ENCODE measurements at regions not wholly inside any gene's neighbourhood (a gene's known extent, or its start where the extent isn't known, plus 50 kb on each side); places are given as distances from the start of the nearest gene placed in this dataset.

DNA sequence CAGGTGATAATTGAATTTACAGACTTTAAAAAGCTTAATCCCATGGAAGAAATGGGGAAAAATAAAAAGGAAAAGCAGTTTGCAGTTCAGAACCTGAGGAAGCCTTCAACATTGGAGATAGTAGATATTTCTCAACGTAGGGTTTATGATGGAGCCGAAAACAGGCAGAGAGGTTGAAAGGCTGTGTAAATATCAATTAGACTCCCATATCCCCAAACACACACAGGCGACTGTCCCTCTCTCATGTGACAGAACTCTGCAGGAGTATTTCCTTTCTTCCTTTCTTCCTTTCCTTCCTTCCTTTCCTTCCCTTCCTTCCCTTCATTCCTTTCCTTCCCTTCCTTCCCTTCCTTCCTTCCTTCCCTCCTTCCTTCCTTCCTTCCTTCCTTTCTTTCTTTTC, 406.5 kb downstream of the LPIN1 start:
- intact Hi-C loops (cut with micrococcal nuclease) = no loop called here
- ChIA-PET POLR2A (no interaction called here), CTCF (no interaction called here)
- H3K36me3 Mint-ChIP-seq = no peaks in the 10 kb centered on the region
- no peak for DNase-seq
- H3K27ac Mint-ChIP-seq = no peak overlapping the region
- H3K27me3 Mint-ChIP-seq = no peaks in the 10 kb centered on the region
- H3K4me3 Mint-ChIP-seq = no peak overlapping the region
- H3K9me3 Mint-ChIP-seq = no peaks in the 10 kb centered on the region
- H3K4me1 Mint-ChIP-seq (ENCODE audit: low read depth) = no peaks in the 10 kb centered on the region

DNA sequence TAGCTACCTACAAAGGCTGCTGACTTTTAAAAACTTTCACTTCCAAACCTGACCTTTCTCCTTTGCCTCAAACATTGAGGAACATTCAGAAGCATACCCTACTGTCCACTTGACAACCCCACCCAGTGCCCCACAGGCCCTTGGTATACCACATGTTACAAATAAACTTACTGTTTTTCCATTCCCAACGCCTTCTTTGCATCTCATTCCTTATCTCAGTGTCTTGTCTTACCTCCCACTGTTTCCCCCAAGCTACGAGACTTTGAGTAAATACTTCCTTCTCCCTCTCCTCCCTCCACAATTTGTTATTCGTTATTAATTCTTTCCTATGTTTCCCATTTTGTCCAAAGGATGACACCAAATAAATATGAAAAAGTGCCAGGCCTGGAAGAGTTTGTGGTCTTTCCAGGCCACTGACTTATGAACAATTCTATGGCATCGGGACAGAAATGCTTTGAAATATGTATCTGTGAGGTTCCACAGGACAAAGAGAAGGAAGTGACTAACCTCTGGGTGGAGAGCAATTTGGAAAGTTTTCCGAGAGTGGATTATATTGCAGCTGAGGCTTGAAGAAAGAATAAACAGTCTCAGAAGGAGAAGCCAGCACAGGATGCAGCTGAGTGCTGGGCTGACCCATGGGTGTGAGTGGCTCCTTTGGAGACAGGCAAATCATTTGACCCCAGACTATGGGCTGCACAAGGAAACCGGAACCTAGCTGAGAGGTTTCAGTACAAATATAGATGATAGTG, 409.0 kb downstream of the LPIN1 start:
- CTCF ChIA-PET = no interaction called here
- Mint-ChIP-seq H3K9me3 (no peaks in the 10 kb centered on the region), H3K27me3 (peaks cover under 1% of the 10 kb centered on the region), H3K27ac (no peak overlapping the region), H3K4me3 (no peak overlapping the region), H3K4me1 (ENCODE audit: low read depth) (no peaks in the 10 kb centered on the region), H3K36me3 (no peaks in the 10 kb centered on the region)
- intact Hi-C loops (cut with micrococcal nuclease) = no loop called here
- POLR2A ChIA-PET = no interaction called here
- no peak for DNase-seq

DNA sequence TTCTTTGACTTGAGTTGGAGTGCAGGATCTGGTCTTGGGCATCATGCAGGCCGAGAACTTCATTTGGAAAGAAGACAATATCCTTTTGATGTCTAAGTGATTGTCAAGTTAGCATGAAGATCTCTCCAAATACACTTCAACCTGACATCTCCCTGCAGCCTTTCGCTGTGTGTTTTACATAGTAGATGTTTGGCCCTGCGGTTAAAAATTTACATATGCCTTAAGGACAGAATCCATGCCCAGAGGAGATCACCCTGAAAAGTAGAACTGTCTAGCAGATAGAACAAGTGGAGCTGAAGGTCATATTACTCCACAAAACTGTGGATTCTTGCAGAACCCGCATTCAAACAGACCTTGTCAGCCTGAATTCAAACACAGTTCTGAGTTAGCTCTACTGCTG, 409.9 kb downstream of the LPIN1 start:
- H3K4me3 Mint-ChIP-seq = no peak overlapping the region
- POLR2A ChIA-PET = no interaction called here
- H3K36me3 Mint-ChIP-seq = no peaks in the 10 kb centered on the region
- no peak overlapping the region for H3K27ac Mint-ChIP-seq
- H3K4me1 Mint-ChIP-seq (ENCODE audit: low read depth) = no peaks in the 10 kb centered on the region
- peaks cover 3% of the 10 kb centered on the region for H3K27me3 Mint-ChIP-seq
- CTCF ChIA-PET = no interaction called here
- DNase-seq = no peak
- intact Hi-C loops (cut with micrococcal nuclease) = no loop called here
- no peaks in the 10 kb centered on the region for H3K9me3 Mint-ChIP-seq

DNA sequence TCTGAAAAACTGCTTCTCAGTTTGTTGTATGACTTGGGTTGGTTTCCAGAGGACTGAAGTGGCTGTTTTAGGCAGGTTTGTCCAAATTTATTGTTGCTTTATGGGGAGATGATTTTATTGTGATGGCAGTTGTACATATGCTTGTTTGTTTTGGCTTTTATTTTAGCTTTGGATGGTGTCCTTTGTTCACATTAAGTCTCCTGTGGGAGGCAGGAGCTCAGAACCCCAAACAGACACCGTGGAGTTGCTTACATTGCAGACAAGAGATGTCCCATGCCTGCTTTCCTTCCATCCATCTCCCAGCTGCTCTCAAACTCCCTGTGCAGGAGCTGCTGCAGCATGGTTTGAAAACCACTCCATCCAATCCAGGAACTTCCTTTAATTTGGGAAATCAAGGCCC, 414.7 kb downstream of the LPIN1 start:
- H3K4me3 Mint-ChIP-seq = no peak overlapping the region
- ChIA-PET POLR2A (no interaction called here), CTCF (interaction anchor here (0.5 to 0.6 kb wide), 2 partner anchors 12 to 162 kb away, joined by 3 read pairs; no protein-coding TSS in a partner anchor)
- H3K9me3 Mint-ChIP-seq = no peaks in the 10 kb centered on the region
- intact Hi-C loops (cut with micrococcal nuclease) = no loop called here
- peaks cover 10% of the 10 kb centered on the region for H3K4me1 Mint-ChIP-seq (ENCODE audit: low read depth)
- no peaks in the 10 kb centered on the region for H3K36me3 Mint-ChIP-seq
- DNase-seq = no peak
- no peak overlapping the region for H3K27ac Mint-ChIP-seq
- H3K27me3 Mint-ChIP-seq = peaks cover 3% of the 10 kb centered on the region

DNA sequence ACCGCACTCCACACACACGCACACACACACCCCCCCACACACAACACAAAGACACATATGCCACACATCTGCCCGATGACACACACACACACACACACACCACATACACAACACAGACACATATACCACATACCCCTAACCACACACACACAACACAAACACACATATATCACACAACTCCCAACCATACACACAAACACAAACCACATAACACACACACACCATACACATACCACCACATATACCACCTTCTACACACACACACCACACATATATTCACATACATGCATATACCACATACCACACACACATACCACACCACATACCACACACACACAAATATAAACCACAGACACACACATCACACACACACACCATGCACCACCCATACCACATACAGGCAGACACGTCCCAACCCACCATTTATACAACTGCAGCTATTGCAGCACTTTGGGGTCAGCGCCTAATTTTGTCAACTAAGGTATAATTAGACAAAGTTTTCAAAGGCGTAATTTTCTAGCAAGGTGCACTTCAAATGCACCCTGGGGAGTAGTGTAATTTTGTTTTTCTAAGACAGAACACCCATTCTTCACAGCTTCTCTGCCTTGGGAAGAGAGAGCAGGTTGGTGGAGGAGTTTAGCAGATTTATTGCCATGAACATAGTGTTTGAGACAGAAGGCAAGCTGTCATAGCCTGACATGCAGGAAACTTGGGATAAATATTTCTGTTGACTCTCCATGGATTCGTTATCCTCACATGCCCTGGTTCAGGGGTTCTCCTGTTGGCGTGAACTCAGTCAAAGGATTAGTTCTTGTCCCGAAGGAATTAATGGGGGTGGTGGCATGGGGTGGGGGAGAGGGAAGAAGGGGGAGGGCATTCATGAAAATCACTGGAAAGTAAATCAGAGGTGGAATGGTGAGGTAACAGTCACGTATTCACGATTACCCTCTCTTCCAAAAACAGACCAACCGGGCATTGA, 416.1 kb downstream of the LPIN1 start:
- Mint-ChIP-seq H3K27me3 (peaks cover 3% of the 10 kb centered on the region), H3K9me3 (no peaks in the 10 kb centered on the region), H3K4me3 (no peak overlapping the region), H3K27ac (no peak overlapping the region), H3K36me3 (no peaks in the 10 kb centered on the region), H3K4me1 (ENCODE audit: low read depth) (peaks cover 10% of the 10 kb centered on the region)
- no peak for DNase-seq
- CTCF ChIA-PET = no interaction called here
- POLR2A ChIA-PET = no interaction called here
- intact Hi-C loops (cut with micrococcal nuclease) = no loop called here

DNA sequence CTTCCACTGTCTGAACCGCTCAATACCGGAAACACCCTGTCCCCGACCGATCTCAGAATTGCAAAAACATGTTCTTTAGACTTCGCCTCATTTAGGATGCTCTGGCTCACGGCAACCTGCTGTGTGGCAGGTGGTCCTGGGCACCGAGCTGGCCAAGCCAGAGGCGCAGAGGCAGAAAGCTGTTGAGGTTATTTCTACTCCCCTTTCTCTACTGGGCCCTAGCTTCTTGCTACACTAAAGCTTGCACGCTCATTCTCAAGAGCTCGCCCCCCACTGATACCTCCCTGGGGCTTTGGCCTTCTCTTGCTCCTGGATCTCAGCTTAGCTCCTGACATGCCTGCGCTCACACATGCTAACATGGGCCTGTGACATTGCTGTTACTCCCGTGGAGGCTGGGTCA, 417.4 kb downstream of the LPIN1 start:
- peaks cover 21% of the 10 kb centered on the region for H3K4me1 Mint-ChIP-seq (ENCODE audit: low read depth)
- intact Hi-C loops (cut with micrococcal nuclease) = no loop called here
- no peak overlapping the region for H3K27ac Mint-ChIP-seq
- H3K9me3 Mint-ChIP-seq = no peaks in the 10 kb centered on the region
- DNase-seq = no peak
- no peak overlapping the region for H3K4me3 Mint-ChIP-seq
- no peaks in the 10 kb centered on the region for H3K36me3 Mint-ChIP-seq
- ChIA-PET POLR2A (no interaction called here), CTCF (no interaction called here)
- H3K27me3 Mint-ChIP-seq = peaks cover 3% of the 10 kb centered on the region

DNA sequence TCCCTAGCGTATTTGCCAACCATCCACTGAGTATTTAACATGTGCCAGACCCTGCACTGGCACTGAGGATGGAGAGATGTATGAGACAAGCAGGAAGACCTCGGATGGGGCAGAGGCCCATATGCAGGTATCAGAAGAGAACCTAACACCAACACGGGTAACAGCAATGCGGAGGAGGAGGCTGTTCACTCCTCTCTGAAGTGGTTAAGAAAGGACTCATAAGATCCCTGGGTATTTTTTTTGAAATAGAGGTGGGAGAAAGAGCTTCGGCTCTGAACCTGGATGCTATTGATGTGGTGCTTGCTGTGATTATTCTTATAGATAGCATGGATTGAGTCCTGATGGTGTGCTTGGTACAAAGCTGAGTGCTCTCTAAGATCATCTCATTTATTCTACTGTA, 418.3 kb downstream of the LPIN1 start:
- intact Hi-C loops (cut with micrococcal nuclease) = loop anchor here (5.0 kb wide), 1 partner anchor 553 kb away; the partner anchor contains the start of gene TRIB2
- Mint-ChIP-seq H3K4me1 (ENCODE audit: low read depth) (peaks cover 29% of the 10 kb centered on the region), H3K27me3 (peaks cover 3% of the 10 kb centered on the region), H3K36me3 (no peaks in the 10 kb centered on the region), H3K4me3 (no peak overlapping the region), H3K27ac (no peak overlapping the region), H3K9me3 (no peaks in the 10 kb centered on the region)
- DNase-seq = no peak
- ChIA-PET CTCF (no interaction called here), POLR2A (no interaction called here)

DNA sequence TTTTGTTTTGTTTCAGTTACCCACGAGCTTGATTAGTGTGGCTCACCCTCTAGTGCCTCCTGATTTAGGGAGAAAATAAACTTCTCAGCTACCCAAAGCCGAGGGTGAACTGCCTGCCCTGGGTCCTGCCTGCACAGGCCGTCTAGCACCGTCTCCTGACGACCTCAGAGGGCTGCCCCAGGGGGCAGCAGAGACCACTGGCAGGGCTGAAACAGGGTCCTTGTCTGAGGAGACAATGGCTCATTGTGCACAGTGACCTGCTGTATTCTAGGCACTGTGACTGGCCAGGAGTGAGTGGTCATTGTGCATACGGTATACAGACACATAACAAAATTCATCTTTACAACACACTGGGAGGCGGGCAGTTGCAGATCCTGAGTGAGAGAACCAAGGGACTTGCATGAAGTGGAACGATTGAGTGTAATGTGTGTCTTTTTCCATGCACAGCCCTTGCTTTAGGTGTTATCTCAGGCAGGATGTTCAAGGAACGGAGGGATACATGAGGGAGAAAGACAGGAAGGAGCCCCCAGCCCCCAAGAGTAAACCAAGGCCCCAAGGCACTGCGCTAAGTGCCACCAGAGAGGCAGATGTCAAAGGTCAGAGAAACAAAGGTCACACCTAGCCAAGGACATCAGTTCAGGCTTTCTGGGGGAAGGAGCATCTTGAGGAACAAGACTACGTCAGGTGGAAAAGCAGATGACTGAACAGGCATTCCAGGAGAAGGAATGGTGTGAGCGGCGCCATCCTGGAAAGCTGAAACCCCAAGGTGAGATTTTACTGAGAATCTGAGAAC, 421.3 kb downstream of the LPIN1 start:
- ChIA-PET CTCF (no interaction called here), POLR2A (no interaction called here)
- no peak overlapping the region for H3K27ac Mint-ChIP-seq
- no peaks in the 10 kb centered on the region for H3K9me3 Mint-ChIP-seq
- H3K4me3 Mint-ChIP-seq = no peak overlapping the region
- H3K4me1 Mint-ChIP-seq (ENCODE audit: low read depth) = peaks cover 39% of the 10 kb centered on the region
- no peaks in the 10 kb centered on the region for H3K27me3 Mint-ChIP-seq
- intact Hi-C loops (cut with micrococcal nuclease) = loop anchor here (5.0 kb wide), 1 partner anchor 550 kb away; the partner anchor contains the start of gene TRIB2
- no peaks in the 10 kb centered on the region for H3K36me3 Mint-ChIP-seq
- DNase-seq = no peak

DNA sequence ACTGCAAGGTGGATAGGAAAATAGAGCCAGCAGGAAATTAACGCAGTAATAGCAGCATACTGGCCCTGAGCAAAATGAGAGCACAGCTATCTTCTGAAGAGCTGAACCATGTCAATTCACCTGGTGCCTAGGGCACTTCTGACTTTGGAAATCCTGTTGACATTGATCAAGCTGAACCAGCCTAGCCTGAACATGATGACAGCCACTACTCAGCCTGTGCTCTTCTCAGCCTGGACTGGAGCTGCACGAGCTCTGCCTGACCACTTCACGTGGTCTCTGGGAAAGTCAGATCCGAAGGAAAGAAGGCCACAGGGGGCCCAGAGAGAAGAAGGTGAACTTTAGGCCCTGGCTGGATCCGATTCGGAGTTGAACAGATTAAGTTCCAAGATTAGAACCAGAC, 421.9 kb downstream of the LPIN1 start:
- DNase-seq = no peak
- Mint-ChIP-seq H3K9me3 (no peaks in the 10 kb centered on the region), H3K4me3 (no peak overlapping the region), H3K27ac (no peak overlapping the region), H3K27me3 (no peaks in the 10 kb centered on the region), H3K36me3 (no peaks in the 10 kb centered on the region), H3K4me1 (ENCODE audit: low read depth) (peaks cover 39% of the 10 kb centered on the region)
- intact Hi-C loops (cut with micrococcal nuclease) = loop anchor here (5.0 kb wide), 1 partner anchor 549 kb away; the partner anchor contains the start of gene TRIB2
- ChIA-PET POLR2A (no interaction called here), CTCF (no interaction called here)

DNA sequence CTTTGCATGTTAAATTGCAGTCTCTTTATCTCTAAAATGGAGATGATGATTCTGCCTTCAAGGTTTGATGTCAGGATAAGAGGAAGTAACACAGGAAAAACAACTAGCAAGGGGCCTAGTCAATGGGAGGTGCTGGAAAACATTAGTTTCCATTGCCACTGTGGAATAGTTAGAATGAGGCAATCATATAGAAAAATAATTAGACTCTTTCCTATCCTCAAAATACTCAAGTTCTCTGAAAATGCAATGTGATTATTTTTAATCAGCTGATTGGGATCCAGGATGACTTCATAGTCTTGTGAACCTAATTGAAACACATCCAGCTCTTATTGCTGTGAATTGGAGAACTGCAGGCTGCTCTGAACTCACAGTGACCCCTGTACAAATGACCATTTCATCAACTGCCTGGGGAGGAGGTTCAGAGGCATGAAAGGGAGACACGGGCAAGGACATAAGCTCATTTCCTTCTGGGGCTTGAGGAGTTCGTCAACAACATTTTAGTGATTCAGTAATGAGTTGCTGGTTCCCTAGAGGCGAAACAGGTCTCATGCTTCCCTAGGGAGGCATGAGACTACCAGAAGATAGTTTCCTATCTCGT, 422.5 kb downstream of the LPIN1 start:
- Mint-ChIP-seq H3K9me3 (no peaks in the 10 kb centered on the region), H3K4me3 (no peak overlapping the region), H3K4me1 (ENCODE audit: low read depth) (peaks cover 39% of the 10 kb centered on the region), H3K27ac (no peak overlapping the region), H3K27me3 (no peaks in the 10 kb centered on the region), H3K36me3 (no peaks in the 10 kb centered on the region)
- intact Hi-C loops (cut with micrococcal nuclease) = loop anchor here (5.0 kb wide), 1 partner anchor 548 kb away; the partner anchor contains the start of gene TRIB2
- ChIA-PET CTCF (no interaction called here), POLR2A (no interaction called here)
- no peak for DNase-seq

DNA sequence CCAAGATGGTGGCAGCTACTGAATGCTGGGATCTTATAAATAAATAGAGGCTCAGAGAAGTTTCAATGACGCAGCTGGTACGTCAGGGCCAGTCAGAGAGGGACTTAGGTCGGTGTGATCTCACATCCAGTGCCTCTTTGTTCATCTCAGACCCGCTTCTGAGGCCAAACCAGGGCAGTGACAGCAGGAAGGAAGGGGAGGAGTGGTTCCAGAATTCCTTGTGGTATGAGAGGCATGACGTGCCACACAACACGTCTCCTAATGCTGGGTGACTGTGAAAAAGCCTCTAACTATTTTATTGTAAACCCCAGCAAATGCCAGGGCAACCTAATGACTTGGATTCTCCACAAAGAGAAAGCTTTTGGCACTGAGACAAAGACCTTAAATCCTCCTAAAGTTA, 423.3 kb downstream of the LPIN1 start:
- Mint-ChIP-seq H3K9me3 (no peaks in the 10 kb centered on the region), H3K4me1 (ENCODE audit: low read depth) (peaks cover 33% of the 10 kb centered on the region), H3K4me3 (no peak overlapping the region), H3K27me3 (no peaks in the 10 kb centered on the region), H3K36me3 (no peaks in the 10 kb centered on the region), H3K27ac (no peak overlapping the region)
- ChIA-PET POLR2A (no interaction called here), CTCF (no interaction called here)
- DNase-seq = peak; percentile 61
- intact Hi-C loops (cut with micrococcal nuclease) = loop anchor here (5.0 kb wide), 1 partner anchor 548 kb away; the partner anchor contains the start of gene TRIB2

DNA sequence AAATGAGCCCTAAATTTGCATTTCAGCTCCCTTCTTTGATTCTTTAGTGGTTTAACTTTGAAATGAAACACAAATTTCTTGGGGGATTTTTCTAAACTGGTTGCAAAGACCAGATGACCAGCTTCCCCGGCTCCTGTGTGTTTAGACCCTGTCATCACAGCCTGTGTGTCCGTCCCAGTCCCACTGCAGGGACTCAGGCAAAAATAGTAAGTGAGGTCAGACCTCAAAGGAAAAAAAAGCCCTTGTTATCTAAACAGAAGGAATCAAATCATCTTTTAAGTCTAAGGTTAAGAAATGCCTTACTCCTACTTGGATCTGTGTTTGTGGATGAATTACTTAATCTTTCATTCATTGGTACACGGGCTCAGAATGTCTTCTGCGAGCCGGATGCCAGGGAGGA, 423.7 kb downstream of the LPIN1 start:
- Mint-ChIP-seq H3K4me1 (ENCODE audit: low read depth) (peaks cover 29% of the 10 kb centered on the region), H3K27ac (no peak overlapping the region), H3K9me3 (no peaks in the 10 kb centered on the region), H3K36me3 (no peaks in the 10 kb centered on the region), H3K4me3 (no peak overlapping the region), H3K27me3 (no peaks in the 10 kb centered on the region)
- ChIA-PET CTCF (no interaction called here), POLR2A (no interaction called here)
- intact Hi-C loops (cut with micrococcal nuclease) = no loop called here
- DNase-seq = no peak

Measured in activated CD4-positive, alpha-beta memory T cell treated with anti-CD3 and anti-CD28 coated beads for 36 hours (primary cell).